Fibroblast of upper back skin (primary cell): ENCODE measurements at regions not wholly inside any gene's neighbourhood (a gene's known extent, or its start where the extent isn't known, plus 50 kb on each side); places are given as distances from the start of the nearest gene placed in this dataset.
"Not testable (repeated sequence)": the region's sequence is repeated elsewhere in the genome, so short reads cannot be mapped to it uniquely, and the experiment has no call there.

ENCODE experiments used
- DNase-seq: peaks from one replicate; pipeline ENCODE4 v3.0.0-alpha.2; 2013

GRCh38 chr2:156254637-156255067 is 77.9 kb downstream of the NR4A2 start:
- not testable (repeated sequence) for DNase-seq

- DNase-seq, result no peak
Observed at GRCh38 chr2:156253765-156254164, 78.8 kb downstream of the NR4A2 start.

GRCh38 chr2:156242874-156243273 is 89.6 kb downstream of the NR4A2 start:
- no peak for DNase-seq

GRCh38 chr2:156237558-156237957 is 95.0 kb downstream of the NR4A2 start:
- no peak for DNase-seq

- no peak for DNase-seq
Observed at GRCh38 chr2:156229724-156230362, 102.7 kb downstream of the NR4A2 start.

- DNase-seq, result not testable (repeated sequence)
Observed at GRCh38 chr2:156223328-156223727, 109.2 kb downstream of the NR4A2 start.

- no peak for DNase-seq
Observed at GRCh38 chr2:156221703-156222102, 110.8 kb downstream of the NR4A2 start.

- DNase-seq, result no peak
Observed at GRCh38 chr2:156219491-156220100, 112.9 kb downstream of the NR4A2 start.

- DNase-seq, result no peak
Observed at GRCh38 chr2:156215656-156216055, 116.9 kb downstream of the NR4A2 start.

GRCh38 chr2:156211318-156211717 is 121.2 kb downstream of the NR4A2 start:
- no peak for DNase-seq

GRCh38 chr2:156206355-156206754 is 126.2 kb downstream of the NR4A2 start:
- no peak for DNase-seq

GRCh38 chr2:156199588-156199987 is 132.9 kb downstream of the NR4A2 start:
- no peak for DNase-seq

- DNase-seq, result no peak
Observed at GRCh38 chr2:156196031-156196430, 136.5 kb downstream of the NR4A2 start.

- DNase-seq, result no peak
Observed at GRCh38 chr2:156192468-156192867, 140.1 kb downstream of the NR4A2 start.

- peak; percentile 8 for DNase-seq
Observed at GRCh38 chr2:156191527-156191926, 141.0 kb downstream of the NR4A2 start.

GRCh38 chr2:156190517-156190916 is 142.0 kb downstream of the NR4A2 start:
- DNase-seq, result no peak

- no peak for DNase-seq
Observed at GRCh38 chr2:156189584-156189983, 142.9 kb downstream of the NR4A2 start.

- no peak for DNase-seq
Observed at GRCh38 chr2:156189143-156189542, 143.4 kb downstream of the NR4A2 start.

- DNase-seq, result no peak
Observed at GRCh38 chr2:156182132-156182531, 150.4 kb downstream of the NR4A2 start.

- no peak for DNase-seq
Observed at GRCh38 chr2:156181208-156181607, 151.3 kb downstream of the NR4A2 start.

- DNase-seq, result no peak
Observed at GRCh38 chr2:156177654-156178053, 154.9 kb downstream of the NR4A2 start.

GRCh38 chr2:156175946-156176345 is 156.6 kb downstream of the NR4A2 start:
- no peak for DNase-seq

GRCh38 chr2:156170929-156171328 is 161.6 kb downstream of the NR4A2 start:
- DNase-seq, result no peak

- DNase-seq, result no peak
Observed at GRCh38 chr2:156165742-156166141, 166.8 kb downstream of the NR4A2 start.
